Sigmoid colon (tissue), 4 donors: ENCODE measurements at regions not wholly inside any gene's neighbourhood (a gene's known extent, or its start where the extent isn't known, plus 50 kb on each side); places are given as distances from the start of the nearest gene placed in this dataset.

Source experiments
- POLR2AphosphoS5 ChIP-seq, 4 donors: sonication (generic); formaldehyde crosslinking; IDR thresholded peaks; one replicate each; pipeline ENCODE4 v1.6.1; 2017; ENCODE audit warnings: antibody characterized with exemption in 4 of 4
- TF ChIP-seq, protein P1 (sequence below), 4 experiments: fragments of 450-650 bp in 3 of 4; fragments of 200-600 bp in 1 of 4; IDR thresholded peaks; one replicate each; pipeline ENCODE4 v1.5.1; 2016 to 2019; ENCODE audit warnings: antibody characterized with exemption in 4 of 4, mild to moderate bottlenecking in 3 of 4, moderate library complexity in 2 of 4

DNA sequence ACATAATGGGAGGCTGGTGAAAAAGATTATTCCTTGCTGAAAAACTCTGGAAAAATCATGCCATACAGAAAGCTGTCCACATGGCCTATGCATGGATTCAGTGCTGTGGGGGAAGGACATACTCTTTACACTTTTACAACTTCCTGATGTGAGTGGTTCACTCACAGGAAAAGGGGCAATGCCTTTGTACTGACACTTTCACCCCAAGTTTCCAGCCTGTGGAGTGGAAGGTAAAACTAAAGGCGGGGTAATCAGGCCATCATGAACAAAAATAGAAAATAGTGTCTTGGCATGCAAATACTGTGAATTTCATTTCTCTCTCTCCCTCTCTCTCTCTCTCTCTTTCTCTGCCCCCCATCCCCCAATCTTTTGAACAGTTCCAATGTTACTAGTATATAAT is 281.8 kb downstream of the ETS1 start:
- TF ChIP-seq, protein P1, sequence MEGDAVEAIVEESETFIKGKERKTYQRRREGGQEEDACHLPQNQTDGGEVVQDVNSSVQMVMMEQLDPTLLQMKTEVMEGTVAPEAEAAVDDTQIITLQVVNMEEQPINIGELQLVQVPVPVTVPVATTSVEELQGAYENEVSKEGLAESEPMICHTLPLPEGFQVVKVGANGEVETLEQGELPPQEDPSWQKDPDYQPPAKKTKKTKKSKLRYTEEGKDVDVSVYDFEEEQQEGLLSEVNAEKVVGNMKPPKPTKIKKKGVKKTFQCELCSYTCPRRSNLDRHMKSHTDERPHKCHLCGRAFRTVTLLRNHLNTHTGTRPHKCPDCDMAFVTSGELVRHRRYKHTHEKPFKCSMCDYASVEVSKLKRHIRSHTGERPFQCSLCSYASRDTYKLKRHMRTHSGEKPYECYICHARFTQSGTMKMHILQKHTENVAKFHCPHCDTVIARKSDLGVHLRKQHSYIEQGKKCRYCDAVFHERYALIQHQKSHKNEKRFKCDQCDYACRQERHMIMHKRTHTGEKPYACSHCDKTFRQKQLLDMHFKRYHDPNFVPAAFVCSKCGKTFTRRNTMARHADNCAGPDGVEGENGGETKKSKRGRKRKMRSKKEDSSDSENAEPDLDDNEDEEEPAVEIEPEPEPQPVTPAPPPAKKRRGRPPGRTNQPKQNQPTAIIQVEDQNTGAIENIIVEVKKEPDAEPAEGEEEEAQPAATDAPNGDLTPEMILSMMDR (IDR thresholded peaks at IDR 0.05) = no peak
- TF ChIP-seq POLR2AphosphoS5 (IDR thresholded peaks at IDR 0.05) = no peak
